PC-3 (cell line): ENCODE measurements at regions not wholly inside any gene's neighbourhood (a gene's known extent, or its start where the extent isn't known, plus 50 kb on each side); places are given as distances from the start of the nearest gene placed in this dataset.

ENCODE experiments used
- ATAC-seq: fragments of 200-7000 bp; cut with Tn5 transposase; 2 replicates; pipeline ENCODE4 v1.9.1; 2020; ENCODE audit warnings: mild to moderate bottlenecking, moderate library complexity
- BruUV-seq: library from RNA; stranded (reverse); fragments of 400-500 nt; replicated peaks from 2 replicates; lab custom pipeline; 2021; lab: Mats Ljungman, UMichigan
- CTCF ChIA-PET: fragments of 300-600 bp; sonication (Branson Sonifier 250); formaldehyde crosslinking; loops from one replicate; lab custom pipeline; 2022; ENCODE audit warnings: antibody characterized with exemption; lab: Charles Lee
- POLR2A ChIA-PET: fragments of 300-600 bp; sonication (Branson Sonifier 250); formaldehyde crosslinking; loops from one replicate; lab custom pipeline; 2022; ENCODE audit warnings: antibody characterized with exemption; ENCODE audit not compliant: unreplicated experiment; lab: Charles Lee
- DNase-seq: peaks from one replicate; pipeline ENCODE4 v3.0.0-alpha.2; 2015
- H2AFZ ChIP-seq: fragments of 300-600 bp; sonication (generic); 2 replicates; pipeline ENCODE4 v1.6.0; 2016; ENCODE audit warnings: antibody characterized with exemption, low read length
- H3F3A ChIP-seq: fragments of 300-600 bp; sonication (generic); one replicate; pipeline ENCODE4 v1.6.0; 2017; ENCODE audit warnings: antibody characterized with exemption, low read length, control low read depth, mild to moderate bottlenecking; ENCODE audit not compliant: unreplicated experiment
- H3K27ac ChIP-seq: fragments of 300-600 bp; sonication (generic); 2 replicates; pipeline ENCODE4 v1.5.1; 2016; ENCODE audit warnings: mild to moderate bottlenecking, low read length
- H3K27me3 ChIP-seq: fragments of 300-600 bp; sonication (generic); 2 replicates; pipeline ENCODE4 v1.6.1; 2016; ENCODE audit warnings: low read length, mixed read lengths
- H3K36me3 ChIP-seq: fragments of 300-600 bp; sonication (generic); 2 replicates; pipeline ENCODE4 v1.6.1; 2016; ENCODE audit warnings: low read depth, mixed run types, low read length, mixed read lengths
- H3K4me1 ChIP-seq: fragments of 300-600 bp; sonication (generic); 2 replicates; pipeline ENCODE4 v1.5.1; 2016; ENCODE audit warnings: low read length; ENCODE audit not compliant: insufficient read depth
- H3K4me2 ChIP-seq: fragments of 300-600 bp; sonication (generic); 2 replicates; pipeline ENCODE4 v1.6.0; 2016; ENCODE audit warnings: low read length
- H3K4me3 ChIP-seq: fragments of 300-600 bp; sonication (generic); 2 replicates; pipeline ENCODE4 v1.5.1; 2016; ENCODE audit warnings: mild to moderate bottlenecking, low read length, mixed read lengths
- H3K79me2 ChIP-seq: fragments of 300-600 bp; sonication (generic); 2 replicates; pipeline ENCODE4 v1.6.1; 2017; ENCODE audit warnings: low read length, mixed read lengths
- H3K9ac ChIP-seq: fragments of 300-600 bp; sonication (generic); 2 replicates; pipeline ENCODE4 v1.6.0; 2016; ENCODE audit warnings: mild to moderate bottlenecking, low read length
- H3K9me2 ChIP-seq: fragments of 300-600 bp; sonication (generic); replicated peaks from 2 replicates; pipeline ENCODE4 v1.6.1; 2016; ENCODE audit warnings: mixed run types, low read length, mixed read lengths
- H3K9me3 ChIP-seq: fragments of 300-600 bp; sonication (generic); 2 replicates; pipeline ENCODE4 v1.6.1; 2016; ENCODE audit warnings: low read length, mixed read lengths
- H4K20me1 ChIP-seq: fragments of 300-600 bp; sonication (generic); 2 replicates; pipeline ENCODE4 v1.6.1; 2016; ENCODE audit warnings: low read length, mixed read lengths
- EZH2 ChIP-seq: fragments of 300-600 bp; sonication (generic); IDR thresholded peaks from one replicate; pipeline ENCODE4 v1.6.1; 2017; ENCODE audit warnings: antibody characterized with exemption, mild to moderate bottlenecking, low read length; ENCODE audit not compliant: unreplicated experiment
- EZH2phosphoT487 ChIP-seq: fragments of 300-600 bp; sonication (generic); IDR thresholded peaks from 2 replicates; pipeline ENCODE4 v1.6.1; 2018; ENCODE audit warnings: mild to moderate bottlenecking, antibody characterized with exemption, low read length, borderline replicate concordance
- intact Hi-C: fragments of 100-400 bp; cut with micrococcal nuclease; formaldehyde crosslinking; loops from 2 replicates; pipeline ENCODE4 v1.9.0; 2023
- TF ChIP-seq, protein P1 (sequence below): fragments of 300-600 bp; sonication (generic); conservative IDR thresholded peaks from 2 replicates; pipeline ENCODE4 v1.5.1; 2017; ENCODE audit warnings: antibody characterized with exemption, low read depth, mild to moderate bottlenecking, low read length

DNA sequence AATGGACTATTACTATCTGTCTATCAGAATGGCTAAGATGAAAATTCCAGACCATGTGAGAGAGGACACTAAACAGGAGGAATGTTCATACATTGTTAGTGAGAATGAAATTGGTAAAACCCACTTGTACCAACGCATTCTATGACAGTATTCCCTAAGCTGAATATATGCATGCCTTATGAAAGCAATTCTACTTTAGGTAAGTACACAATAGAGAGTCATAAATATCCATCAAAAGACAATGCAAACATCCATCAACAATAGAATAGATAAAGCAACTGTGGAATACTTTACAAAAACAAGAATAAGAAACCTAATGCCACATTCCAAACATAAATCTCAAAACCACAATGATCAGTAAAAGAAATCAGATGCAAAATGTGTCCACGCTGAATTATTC is 529.3 kb downstream of the ANKRD50 start:
- TF ChIP-seq EZH2: no peak
- no peak for TF ChIP-seq EZH2phosphoT487
- TF ChIP-seq, protein P1, sequence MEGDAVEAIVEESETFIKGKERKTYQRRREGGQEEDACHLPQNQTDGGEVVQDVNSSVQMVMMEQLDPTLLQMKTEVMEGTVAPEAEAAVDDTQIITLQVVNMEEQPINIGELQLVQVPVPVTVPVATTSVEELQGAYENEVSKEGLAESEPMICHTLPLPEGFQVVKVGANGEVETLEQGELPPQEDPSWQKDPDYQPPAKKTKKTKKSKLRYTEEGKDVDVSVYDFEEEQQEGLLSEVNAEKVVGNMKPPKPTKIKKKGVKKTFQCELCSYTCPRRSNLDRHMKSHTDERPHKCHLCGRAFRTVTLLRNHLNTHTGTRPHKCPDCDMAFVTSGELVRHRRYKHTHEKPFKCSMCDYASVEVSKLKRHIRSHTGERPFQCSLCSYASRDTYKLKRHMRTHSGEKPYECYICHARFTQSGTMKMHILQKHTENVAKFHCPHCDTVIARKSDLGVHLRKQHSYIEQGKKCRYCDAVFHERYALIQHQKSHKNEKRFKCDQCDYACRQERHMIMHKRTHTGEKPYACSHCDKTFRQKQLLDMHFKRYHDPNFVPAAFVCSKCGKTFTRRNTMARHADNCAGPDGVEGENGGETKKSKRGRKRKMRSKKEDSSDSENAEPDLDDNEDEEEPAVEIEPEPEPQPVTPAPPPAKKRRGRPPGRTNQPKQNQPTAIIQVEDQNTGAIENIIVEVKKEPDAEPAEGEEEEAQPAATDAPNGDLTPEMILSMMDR: no peak
- Histone ChIP-seq H3K36me3 (no peaks in the 10 kb centered on the region), H3K4me1 (peaks cover 21% of the 10 kb centered on the region), H2AFZ (no peak overlapping the region), H3K79me2 (no peaks in the 10 kb centered on the region), H3K4me2 (no peak overlapping the region), H3K27me3 (no peaks in the 10 kb centered on the region), H3K4me3 (no peak overlapping the region), H3K9ac (no peak overlapping the region), H3K9me3 (no peaks in the 10 kb centered on the region), H3F3A (peaks cover 6% of the 10 kb centered on the region), H4K20me1 (no peaks in the 10 kb centered on the region), H3K27ac (no peak overlapping the region), H3K9me2 (no peaks in the 10 kb centered on the region; the same call in none of the 2 replicates)
- no peak for ATAC-seq
- no TSS peak for BruUV-seq
- intact Hi-C loops: loop anchor here (10.0 kb wide), 1 partner anchor 52 kb away; no protein-coding TSS in a partner anchor
- POLR2A ChIA-PET: no interaction called here
- CTCF ChIA-PET: no interaction called here
- DNase-seq: no peak

DNA sequence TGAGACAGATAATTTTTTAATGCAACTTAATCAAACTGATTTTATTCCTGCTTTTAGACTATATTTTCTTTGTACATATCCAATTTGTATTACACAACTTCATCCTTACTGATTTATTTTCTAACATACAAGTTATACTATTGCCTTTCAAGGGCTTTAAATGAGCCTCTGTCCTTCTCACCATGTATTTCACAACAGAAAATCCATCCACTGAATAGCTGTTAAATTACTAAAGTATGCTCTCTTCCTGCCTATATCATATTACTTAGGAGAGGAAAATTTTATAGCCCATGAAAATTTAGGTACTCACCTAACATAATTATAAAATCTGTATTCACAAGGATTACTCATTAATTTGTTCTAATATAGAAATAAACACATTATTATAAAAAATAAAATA is 528.6 kb downstream of the ANKRD50 start:
- BruUV-seq: no TSS peak
- Histone ChIP-seq H4K20me1 (no peaks in the 10 kb centered on the region), H3K9me3 (no peaks in the 10 kb centered on the region), H3F3A (peaks cover under 1% of the 10 kb centered on the region), H3K4me3 (no peak overlapping the region), H3K79me2 (no peaks in the 10 kb centered on the region), H3K4me1 (peaks cover 14% of the 10 kb centered on the region), H3K27ac (no peak overlapping the region), H3K9me2 (no peaks in the 10 kb centered on the region; the same call in none of the 2 replicates), H2AFZ (no peak overlapping the region), H3K27me3 (no peaks in the 10 kb centered on the region), H3K4me2 (no peak overlapping the region), H3K9ac (no peak overlapping the region), H3K36me3 (no peaks in the 10 kb centered on the region)
- ChIA-PET POLR2A (no interaction called here), CTCF (no interaction called here)
- DNase-seq: no peak
- TF ChIP-seq EZH2: no peak
- intact Hi-C loops: loop anchor here (10.0 kb wide), 1 partner anchor 51 kb away; no protein-coding TSS in a partner anchor
- ATAC-seq: peak; percentile 58

DNA sequence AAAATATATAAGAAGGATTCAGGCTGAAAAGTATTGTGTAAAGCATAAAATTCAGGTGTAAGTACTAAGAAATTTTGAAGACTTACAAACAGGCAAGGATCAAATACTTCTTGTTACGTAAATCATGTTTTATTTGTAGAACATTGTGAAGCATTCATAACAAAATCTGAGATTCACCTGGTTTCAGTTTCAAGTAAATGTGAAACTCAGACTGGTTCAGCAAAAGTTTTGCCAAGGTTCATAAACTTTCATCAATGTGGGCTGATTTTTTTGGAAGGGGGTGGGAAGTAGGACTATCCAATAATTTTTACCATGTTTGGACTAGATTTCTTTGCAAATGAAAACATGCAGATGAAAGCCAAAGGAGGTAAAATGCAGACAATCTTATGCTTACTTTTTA is 527.7 kb downstream of the ANKRD50 start:
- CTCF ChIA-PET: no interaction called here
- ATAC-seq: no peak
- BruUV-seq: no TSS peak

More for the DNA sequence above, 527.7 kb downstream of the ANKRD50 start:
- no peak for TF ChIP-seq EZH2
- no peak overlapping the region for H2AFZ ChIP-seq
- no peak overlapping the region for H3K27ac ChIP-seq
- POLR2A ChIA-PET: no interaction called here
- H3K9me3 ChIP-seq: no peaks in the 10 kb centered on the region
- H3K79me2 ChIP-seq: no peaks in the 10 kb centered on the region
- H3K4me3 ChIP-seq: no peak overlapping the region
- H4K20me1 ChIP-seq: no peaks in the 10 kb centered on the region
- H3F3A ChIP-seq: no peaks in the 10 kb centered on the region
- no peak overlapping the region for H3K4me2 ChIP-seq
- H3K27me3 ChIP-seq: no peaks in the 10 kb centered on the region
- H3K36me3 ChIP-seq: no peaks in the 10 kb centered on the region
- no peak for DNase-seq
- H3K4me1 ChIP-seq: peaks cover 10% of the 10 kb centered on the region; the same call in 1 of the 2 replicates
- no peak overlapping the region for H3K9ac ChIP-seq
- no peaks in the 10 kb centered on the region; the same call in 1 of the 2 replicates for H3K9me2 ChIP-seq
- intact Hi-C loops: loop anchor here (10.0 kb wide), 1 partner anchor 50 kb away; no protein-coding TSS in a partner anchor
